AG08395 (cell line): ENCODE measurements at regions not wholly inside any gene's neighbourhood (a gene's known extent, or its start where the extent isn't known, plus 50 kb on each side); places are given as distances from the start of the nearest gene placed in this dataset.
"Not testable (repeated sequence)": the region's sequence is repeated elsewhere in the genome, so short reads cannot be mapped to it uniquely, and the experiment has no call there.

Source experiments
- DNase-seq: peaks from one replicate; pipeline ENCODE4 v3.0.0; 2012; ENCODE audit warnings: mixed read lengths, low spot score

DNA sequence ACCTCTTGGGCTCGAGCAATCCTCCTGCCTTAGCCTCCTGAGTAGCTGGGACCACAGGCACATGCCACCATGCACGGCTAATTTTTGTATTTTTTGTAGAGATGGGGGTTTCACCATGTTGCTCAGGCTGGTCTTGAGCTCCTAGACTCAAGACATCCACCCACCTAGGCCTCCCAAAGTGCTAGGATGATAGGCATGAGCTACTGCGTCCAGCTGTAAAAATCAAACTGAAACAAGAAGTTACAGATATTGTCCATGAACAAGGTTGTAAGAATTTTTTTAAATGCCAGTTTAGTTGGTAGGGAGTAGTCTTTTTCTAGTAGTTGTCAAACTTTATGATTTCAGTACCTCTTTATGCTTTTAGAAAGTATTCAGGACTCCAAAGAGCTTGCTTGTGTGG is 424.4 kb upstream of the PMFBP1 start:
- DNase-seq = no peak

DNA sequence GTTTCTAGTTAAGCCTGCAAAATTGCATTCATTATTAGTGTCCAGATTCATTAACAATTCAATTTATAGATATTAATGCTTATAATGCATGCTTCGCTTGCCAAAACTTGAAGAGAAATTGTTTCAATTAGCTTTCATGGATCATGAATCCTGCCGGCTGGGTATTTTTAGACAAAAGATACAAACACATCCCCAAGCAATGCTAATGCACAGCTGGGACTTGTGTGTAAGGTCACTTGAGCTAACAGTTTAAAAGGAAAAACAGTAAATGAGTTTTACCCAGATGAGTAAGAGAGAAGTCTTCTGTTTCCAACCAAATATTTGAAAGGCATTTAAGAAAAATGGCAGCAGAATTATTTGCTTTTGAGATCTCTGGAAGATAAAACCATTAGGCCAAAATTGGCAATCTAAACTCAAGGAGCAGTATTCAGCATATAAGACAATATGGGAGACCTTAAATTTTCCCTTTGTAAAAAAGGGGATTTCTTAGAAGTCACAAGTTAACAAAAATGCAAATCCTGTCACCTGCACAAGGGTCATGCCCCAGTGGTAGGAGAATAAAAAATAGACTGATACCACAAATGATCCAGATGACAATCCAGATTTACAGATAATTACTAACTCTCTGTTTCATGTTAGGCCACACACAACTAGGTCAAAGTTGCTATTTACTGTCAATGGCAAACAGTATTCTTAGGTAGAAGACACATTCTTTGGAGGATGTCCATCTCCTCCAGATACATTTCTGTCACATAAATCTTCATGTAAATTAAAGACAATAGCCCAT is 418.4 kb upstream of the PMFBP1 start:
- DNase-seq = no peak

DNA sequence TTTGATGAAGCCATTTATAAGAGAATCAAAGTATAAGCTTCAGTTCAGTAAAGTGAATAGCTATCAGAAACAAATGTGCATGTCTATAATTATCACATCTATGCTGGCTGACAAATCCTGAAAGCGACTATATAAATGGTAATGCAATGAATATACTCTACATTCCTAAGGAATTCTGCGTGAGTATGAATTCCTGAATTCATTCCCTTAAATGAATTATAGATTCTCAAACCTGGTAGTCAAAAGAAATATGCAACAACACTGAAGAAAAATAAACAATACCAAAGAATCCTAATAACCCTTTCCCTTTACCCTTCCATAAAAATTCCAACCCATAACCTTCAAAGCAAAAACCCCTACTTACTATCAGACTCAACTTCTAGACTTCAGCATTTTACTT is 416.6 kb upstream of the PMFBP1 start:
- no peak for DNase-seq

DNA sequence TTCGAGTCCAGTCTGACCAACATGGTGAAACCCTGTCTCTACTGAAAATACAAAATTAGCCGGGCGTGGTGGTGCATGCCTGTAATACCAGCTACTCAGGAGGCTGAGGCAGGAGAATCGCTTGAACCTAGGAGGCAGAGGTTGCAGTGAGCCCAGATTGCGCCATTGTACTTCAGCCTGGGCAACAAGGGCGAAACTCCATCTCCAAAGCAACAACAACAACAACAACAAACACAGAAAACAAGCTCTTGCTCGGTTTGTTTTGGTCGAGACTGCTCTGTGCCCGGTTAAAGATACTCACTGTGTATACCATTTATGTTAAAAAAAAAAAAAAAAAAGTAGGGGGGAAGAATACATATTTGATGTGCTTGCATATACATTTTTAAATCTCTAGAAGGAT is 406.1 kb upstream of the PMFBP1 start:
- not testable (repeated sequence) for DNase-seq

DNA sequence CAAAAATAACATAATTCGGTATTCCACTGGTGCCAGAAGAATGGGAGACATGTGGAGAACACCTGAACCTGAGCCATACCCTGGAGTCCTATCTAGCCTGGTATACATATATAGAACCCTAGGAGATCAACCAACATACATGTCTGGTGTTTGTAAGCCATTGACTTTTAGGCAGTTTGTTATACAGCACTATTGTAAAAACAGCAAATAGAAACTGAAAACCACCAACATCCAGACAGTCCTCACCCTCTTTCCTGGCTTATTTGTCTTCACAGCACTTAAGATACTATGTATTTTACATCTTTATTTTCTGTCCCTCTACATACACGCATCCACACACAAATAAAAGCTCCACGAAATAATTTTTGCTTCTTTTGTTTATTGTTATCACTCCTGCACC is 404.2 kb upstream of the PMFBP1 start:
- no peak for DNase-seq

DNA sequence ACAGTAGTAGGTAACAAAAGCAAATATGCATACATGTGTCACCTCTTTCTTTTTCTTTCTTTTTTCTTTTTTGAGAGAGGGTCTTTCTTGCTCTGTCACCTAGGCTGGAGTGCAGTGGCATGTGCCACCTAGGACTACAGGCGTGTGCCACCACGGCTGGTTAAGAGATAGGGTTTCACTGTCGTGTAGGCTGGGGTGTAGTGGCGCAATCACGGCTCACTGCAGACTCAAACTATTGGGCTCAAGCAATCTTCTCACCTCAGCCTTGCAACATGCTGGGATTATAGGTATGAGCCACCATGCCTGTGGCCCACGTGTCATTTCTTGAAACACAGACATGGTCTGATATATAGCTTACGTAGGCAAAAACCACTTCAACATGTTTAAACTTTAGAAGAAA is 397.7 kb upstream of the PMFBP1 start:
- no peak for DNase-seq

DNA sequence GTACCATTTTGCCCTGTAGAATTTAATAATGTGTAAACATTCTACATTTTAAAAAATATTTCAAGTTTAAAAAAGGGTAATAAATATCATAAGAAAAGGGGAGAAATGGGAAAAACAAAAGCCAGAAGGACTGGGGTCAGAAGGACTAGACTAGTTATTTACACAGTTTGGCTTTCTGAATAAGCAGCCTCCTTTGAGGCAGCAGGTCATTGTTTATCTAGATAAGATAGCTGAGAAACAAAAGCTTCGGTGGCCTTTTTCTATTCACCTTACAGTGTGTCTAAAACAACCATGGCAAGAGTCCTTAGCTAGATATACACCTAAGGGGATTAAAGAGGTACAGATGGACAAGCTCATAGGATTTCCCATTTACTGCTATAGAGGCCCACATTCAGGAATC is 396.5 kb upstream of the PMFBP1 start:
- DNase-seq = no peak

DNA sequence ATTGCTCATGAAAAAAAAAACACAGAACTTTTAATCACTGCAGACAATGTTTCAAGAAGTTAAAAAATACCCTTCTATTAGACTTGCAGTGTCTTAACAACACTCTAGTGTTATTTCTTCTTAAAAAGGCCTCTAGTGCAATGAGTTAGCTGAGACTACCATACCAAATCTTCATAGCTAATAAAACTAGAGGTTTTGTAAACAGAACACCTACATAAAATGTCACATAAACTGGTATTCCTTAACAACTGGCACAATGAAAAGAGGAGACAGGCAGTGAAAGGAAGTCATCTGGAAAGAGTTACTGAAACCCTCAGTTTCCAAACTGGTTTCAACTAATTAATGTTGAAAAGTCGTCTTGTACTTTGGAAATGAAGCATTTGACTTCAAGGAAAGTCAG is 394.2 kb upstream of the PMFBP1 start:
- no peak for DNase-seq

DNA sequence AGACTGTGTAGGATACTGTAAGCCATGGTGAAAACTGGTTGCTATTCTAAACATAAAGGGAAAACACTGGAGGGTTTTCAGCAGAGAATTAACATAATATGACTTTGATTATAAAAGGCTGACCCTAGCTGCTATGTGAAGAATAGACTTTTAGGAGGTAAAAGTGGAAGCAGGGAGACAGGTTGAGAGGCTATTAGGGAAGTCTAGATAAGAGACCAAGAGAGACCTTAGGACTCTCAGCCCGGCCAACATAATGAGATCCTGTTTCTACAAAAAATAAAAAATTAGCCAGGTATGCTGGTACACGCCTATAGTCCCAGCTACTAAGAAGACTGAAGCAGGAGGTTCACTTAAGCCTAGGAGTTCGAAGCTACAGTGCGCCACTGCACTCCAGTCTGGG is 393.2 kb upstream of the PMFBP1 start:
- no peak for DNase-seq

DNA sequence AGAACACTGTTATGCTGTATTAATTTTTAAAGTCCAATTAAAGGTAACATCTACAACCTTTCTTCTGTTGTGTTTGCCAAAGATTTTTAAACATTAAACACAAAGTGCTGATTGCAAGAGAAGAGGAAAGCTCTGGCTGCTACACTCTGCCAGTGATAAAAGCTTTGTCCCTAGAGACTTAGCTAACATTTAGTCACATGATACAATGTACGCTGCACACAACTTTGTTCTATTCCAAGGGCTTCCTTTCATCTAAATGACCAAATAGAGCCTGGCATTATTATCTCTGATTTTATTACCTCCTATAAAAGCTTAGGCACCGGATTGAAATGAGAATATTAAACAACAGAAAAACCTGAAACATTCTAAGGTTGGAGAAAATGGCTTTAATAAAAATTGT is 388.7 kb upstream of the PMFBP1 start:
- no peak for DNase-seq

DNA sequence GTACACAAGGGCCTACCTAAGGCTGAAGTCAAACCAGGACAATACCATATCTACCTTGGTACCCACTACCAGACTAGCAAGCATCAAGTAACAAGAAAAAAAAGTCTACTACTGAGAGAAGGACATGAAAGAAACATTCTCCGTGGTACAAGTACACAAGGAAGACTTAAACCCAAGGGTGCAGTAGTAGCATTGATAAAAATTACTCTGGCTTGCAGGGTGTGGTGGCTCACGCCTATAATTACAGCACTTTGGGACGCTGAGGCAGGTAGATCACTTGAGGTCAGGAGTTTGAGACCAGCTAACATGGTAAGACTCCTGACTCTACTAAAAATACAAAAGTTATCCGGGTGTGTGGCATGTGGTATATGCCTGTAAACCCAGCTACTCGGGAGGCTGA is 386.5 kb upstream of the PMFBP1 start:
- no peak for DNase-seq

DNA sequence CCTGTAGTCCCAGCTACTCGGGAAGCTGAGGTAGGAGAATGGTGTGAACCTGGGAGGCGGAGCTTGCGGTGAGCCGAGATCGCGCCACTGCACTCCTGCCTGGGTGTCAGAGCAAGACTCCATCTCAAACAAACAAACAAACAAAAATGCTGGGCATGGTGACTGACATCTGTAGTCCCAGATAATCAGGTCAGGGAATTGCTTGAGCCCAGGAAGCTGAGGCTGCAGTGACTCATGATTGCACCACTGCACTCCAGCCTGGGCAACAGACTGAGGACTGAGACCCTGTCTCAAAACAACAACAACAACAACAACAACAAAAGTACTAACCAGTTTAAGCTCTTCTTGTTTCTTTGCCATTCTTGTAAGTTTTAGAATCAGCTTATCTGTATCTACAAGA is 383.0 kb upstream of the PMFBP1 start:
- DNase-seq = no peak

DNA sequence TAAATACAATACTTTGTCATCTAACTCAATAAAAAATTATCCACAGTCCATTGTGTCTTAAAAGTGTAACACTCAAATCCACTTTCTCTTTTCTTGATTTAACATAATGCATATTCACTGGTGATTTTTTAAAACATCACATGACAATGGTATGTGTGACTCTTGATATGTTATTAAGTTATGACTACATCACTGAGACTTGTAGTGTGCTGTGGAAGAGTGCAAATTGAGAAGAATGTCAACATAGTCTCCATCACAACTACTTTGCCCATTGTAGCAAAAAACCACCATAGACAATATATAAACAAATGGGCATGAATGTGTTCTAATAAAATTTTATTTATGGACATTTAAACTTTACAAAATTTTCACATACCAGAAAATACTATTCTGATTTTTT is 380.7 kb upstream of the PMFBP1 start:
- no peak for DNase-seq

DNA sequence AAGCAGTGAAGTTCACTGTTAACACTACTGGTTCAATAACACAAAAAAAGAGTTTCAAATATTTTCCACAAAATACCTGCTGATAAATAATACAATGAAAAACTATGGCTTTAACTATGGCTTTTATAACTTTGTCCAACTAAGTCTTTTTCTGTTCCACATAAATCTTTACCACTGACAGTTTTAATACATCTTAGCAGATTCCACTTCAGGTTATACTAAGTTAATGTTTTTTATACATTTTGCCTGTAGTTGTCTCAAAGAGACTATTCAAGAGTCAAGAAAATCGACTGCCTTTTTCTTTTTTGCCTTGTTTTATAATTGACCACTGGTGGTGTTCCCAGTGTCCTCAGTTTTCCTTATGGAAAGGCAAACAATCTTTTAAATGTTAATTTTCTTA is 379.7 kb upstream of the PMFBP1 start:
- no peak for DNase-seq

DNA sequence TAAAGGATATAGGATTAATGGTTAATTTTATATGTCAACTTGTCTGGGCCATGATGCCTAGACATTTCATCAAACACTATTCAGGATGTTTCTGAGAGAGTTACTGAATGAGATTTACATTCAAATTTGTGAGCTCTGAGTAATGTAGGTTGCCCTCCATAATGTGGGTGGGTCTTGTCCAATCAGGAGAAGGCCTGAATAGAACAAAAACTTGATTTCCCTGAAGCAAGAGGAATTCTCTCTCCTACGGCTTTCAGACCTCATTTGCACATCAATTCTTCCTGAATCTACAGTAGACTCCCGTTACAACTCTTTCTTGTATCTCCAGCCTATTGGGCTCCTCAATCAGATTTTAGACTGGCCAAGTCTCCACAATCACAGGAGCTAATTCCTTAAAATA is 377.9 kb upstream of the PMFBP1 start:
- DNase-seq = no peak

DNA sequence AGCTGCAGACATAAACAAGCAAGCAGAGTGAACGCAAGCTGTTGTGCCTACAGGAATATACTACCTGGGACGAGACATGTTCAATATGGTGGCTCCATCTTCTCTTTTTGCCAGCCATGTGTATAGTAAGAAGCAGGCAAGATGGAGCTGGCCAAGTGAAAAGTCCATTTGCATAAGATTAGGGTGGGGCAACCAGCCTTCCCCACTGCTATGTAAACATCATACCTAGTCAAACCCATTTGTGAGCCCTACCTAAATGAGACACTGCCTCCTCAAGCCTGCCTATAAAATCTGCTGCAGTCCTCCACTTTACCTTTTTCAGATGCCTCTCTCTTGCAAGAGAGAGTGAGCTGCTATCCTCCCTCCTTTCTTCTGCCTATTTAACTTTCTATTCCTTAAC is 370.1 kb upstream of the PMFBP1 start:
- no peak for DNase-seq

DNA sequence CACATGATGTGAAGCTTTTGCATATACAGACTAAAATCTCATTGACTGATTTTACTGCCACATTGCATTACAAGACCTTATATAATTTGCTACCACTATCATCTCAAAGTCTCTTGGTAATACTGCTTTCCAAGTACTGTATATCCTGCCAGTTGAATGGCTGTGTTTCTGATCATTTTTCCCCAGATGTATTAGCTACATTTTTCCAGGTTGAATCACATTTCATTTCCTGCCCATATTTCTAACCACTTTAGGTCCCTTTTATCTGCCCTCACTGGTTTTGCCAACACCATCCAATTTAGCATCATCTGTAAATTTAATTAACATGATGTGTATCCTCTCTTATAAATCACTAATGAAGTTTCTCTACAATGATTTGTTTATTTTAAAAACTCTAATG is 365.7 kb upstream of the PMFBP1 start:
- DNase-seq = peak; percentile 53

DNA sequence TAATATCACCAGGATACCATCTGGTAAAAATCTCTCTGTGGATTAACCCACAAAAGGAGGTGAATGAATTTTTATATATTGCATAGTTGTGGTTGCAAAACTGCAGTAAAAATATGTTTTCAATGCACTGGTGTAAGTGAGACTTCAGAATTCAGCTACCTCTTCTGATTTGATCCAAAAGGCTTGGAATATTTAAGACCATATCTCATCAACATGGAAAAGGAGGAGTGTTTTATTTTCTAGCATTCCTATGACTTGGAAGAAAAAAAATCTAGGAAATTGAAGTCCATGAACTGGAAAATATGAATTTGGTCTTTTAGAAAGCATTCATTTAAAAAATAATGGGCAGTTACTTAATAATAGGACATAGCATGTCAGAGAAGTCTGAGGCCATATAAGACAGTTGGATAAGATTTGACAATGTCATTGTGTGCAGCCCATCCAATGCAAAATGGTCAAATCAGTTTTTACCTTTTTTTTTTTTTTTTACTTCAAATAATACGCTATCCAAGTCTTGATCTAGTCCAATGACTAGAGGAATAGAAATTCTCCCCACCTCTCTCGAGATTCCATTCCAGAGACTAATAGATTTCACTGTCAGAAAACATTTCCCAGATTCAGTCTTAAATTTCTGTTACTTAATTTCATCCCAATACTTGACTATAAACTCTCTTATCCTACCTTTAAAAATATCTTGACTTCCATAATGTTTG is 364.9 kb upstream of the PMFBP1 start:
- DNase-seq = peak; percentile 20

DNA sequence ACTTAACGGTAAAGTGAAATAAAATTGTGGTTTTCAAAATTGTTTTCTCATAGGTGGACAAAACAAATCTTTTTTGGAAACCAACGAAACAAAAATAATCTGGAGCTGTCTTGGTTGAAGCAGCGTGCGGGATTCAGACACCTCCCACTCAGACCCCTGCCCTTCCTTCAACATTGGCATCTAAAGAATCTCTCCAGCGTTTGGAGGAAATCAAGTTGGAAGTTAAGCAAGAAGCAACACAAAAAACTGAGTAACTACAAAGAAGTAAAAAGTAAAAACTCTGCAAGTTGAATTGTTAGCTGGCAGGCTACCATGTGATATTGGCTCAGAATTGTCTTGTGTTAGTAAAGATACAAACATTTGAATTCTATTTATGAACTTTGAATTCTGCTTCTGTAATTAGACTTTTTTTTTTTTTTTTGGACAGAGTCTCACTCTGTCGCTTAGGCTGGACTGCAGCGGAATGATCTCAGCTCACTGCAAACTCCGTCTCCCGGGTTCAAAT is 361.0 kb upstream of the PMFBP1 start:
- DNase-seq = no peak

DNA sequence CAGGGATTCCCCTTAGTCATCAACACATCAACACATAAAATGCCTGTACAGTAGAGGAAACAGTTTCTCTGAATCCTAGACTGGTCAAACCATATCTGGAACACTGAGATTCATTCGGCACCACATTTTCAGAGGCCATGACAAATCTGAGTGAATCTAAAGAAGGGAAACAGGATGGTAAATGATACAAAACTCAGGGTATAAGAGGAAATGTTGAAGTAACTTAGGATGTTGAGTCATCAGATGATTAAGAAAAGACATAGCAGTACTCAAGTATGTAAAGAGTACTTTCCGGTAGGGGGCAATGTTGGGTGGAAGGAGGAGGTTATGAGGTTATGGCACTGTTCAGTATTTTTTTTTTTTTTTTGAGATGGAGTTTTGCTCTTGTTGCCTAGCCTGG is 358.5 kb upstream of the PMFBP1 start:
- DNase-seq = peak; percentile 34

DNA sequence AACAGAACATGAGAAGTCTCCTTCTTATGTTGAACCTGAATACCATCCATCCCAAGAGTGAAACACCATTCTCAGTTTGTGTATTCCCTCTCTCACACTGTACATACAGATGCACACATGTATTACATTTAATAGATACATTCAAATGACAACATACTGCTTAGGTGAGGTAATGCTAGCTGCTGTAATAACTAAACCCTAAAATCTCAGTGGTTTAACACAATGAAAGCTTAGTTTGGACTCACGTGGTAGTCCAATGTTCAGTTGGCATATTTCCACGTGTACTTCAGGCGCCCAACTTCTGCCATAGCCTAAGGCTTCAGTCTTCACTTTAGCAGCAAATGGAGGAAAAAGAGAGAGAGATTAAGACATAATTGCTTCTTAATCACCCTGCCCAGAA is 351.1 kb upstream of the PMFBP1 start:
- no peak for DNase-seq

DNA sequence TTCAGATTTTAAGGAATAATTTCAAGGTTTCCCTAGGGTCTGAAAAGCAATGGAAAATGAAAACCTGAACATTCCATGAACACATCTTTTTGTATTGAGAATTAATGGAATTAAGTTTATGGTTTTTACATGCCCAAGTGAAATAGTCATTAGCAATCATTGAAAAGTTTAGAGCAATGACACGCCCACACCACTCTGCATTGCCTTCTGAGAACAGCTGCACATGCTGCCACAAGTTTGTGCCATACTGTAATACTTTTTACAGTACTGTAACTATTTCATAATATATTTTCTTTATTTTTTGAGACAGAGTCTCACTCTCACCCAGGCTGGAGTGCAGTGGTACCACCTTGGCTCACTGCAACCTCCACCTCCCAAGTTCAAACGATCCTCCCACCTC is 345.2 kb upstream of the PMFBP1 start:
- no peak for DNase-seq

DNA sequence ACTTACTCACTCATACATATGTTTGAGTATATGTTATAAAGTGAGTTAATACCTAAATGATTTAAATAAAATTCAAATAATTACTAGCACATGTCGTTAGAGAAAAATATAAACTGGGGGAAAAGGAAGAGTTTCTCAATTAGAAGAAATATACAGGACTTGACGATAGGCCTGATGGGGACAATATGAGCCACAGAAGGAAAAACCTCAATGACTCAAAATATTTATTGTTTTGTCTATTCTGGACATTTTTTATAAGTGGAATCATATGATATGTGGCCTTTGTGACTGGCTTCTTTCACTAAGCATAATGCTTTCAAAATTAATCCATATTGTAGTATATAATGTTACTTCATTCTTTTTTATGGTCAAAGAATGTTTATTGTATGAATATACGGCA is 339.2 kb upstream of the PMFBP1 start:
- DNase-seq = no peak

DNA sequence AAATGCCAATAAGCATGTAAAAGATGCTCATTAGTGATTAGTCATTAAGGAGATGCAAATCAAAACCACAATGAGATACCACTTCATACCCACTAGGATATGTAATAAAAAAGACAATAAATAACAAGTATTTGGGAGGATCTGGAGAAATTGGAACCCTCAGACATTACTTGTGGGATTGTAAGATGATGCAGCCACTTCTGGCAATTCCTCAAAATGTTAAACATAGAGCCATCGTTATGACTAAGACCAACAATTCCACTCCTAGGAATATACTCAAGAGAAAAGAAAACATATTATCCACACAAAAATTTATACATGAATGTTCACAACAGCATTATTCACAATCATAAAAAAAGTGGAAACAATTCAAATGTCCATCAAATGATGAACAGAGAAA is 336.2 kb upstream of the PMFBP1 start:
- no peak for DNase-seq
